ENCODE measurements at regions not wholly inside any gene's neighbourhood (a gene's known extent, or its start where the extent isn't known, plus 50 kb on each side); places are given as distances from the start of the nearest gene placed in this dataset.

DNA sequence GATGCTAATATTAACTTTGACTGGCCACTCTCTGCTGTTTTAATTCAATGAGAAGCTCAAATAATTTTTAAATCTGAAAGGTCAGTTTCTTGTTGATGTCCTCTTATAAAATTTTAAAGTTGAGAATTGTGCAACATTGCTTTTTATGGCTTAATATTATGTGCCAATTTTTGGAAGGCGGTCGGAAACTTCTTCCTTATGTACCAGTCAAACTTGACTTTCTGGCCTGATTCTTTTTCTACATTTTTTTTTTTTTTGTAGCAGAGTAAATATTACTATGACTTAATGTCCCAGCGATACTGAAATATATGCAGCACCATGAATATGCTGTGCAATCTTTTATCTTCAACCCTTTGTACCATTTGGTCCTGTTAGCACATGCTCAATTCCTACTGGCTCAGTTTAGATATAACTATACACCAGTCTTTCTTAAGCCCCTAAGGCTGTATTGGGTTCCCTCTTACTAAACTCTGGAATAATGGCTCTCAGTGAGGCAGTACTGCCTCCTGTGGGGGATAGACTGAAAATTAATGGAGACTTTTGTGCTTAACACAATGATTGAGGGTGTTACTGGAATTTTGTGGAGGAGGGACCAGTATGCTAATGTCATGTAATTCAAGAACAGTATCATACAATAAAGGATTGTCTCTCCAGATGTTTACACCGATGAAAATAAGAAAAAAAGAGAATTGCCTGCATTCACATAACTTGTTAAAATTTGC is 156.4 kb upstream of the SYNCRIP start:
- TF ChIP-seq, protein P1, sequence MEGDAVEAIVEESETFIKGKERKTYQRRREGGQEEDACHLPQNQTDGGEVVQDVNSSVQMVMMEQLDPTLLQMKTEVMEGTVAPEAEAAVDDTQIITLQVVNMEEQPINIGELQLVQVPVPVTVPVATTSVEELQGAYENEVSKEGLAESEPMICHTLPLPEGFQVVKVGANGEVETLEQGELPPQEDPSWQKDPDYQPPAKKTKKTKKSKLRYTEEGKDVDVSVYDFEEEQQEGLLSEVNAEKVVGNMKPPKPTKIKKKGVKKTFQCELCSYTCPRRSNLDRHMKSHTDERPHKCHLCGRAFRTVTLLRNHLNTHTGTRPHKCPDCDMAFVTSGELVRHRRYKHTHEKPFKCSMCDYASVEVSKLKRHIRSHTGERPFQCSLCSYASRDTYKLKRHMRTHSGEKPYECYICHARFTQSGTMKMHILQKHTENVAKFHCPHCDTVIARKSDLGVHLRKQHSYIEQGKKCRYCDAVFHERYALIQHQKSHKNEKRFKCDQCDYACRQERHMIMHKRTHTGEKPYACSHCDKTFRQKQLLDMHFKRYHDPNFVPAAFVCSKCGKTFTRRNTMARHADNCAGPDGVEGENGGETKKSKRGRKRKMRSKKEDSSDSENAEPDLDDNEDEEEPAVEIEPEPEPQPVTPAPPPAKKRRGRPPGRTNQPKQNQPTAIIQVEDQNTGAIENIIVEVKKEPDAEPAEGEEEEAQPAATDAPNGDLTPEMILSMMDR (IDR thresholded peaks at IDR 0.05): no peak
- no peak for TF ChIP-seq ZFX (IDR thresholded peaks at IDR 0.05; ENCODE audit: borderline replicate concordance)

All from 22Rv1 (cell line).